Activated T-cell treated with anti-CD3 and anti-CD28 coated beads, Interleukin-2, amount 50 U/mL, for 4 hours (primary cell): ENCODE measurements at regions not wholly inside any gene's neighbourhood (a gene's known extent, or its start where the extent isn't known, plus 50 kb on each side); places are given as distances from the start of the nearest gene placed in this dataset.
A peak's percentile ranks its signal among the peaks of the same experiment; 100 is the strongest.
"Not testable (repeated sequence)": the region's sequence is repeated elsewhere in the genome, so short reads cannot be mapped to it uniquely, and the experiment has no call there.

Experiments
- ATAC-seq, 2 donors: fragments of 200-7000 bp; cut with Tn5 transposase; one replicate each; pipeline ENCODE4 v1.10.0; 2021
- DNase-seq: peaks from one replicate; pipeline ENCODE4 v3.0.0-alpha.2; 2020
- H3K27me3 Mint-ChIP-seq: one replicate; pipeline ENCODE4 v1.8.0; 2021; ENCODE audit warnings: low read depth, mixed read lengths
- H3K36me3 Mint-ChIP-seq: one replicate; pipeline ENCODE4 v1.8.0; 2022; ENCODE audit warnings: mixed read lengths; ENCODE audit not compliant: insufficient read depth
- H3K4me1 Mint-ChIP-seq: one replicate; pipeline ENCODE4 v1.8.0; 2021; ENCODE audit warnings: low read depth, mixed read lengths
- H3K4me3 Mint-ChIP-seq: one replicate; pipeline ENCODE4 v1.8.0; 2021; ENCODE audit warnings: mild to moderate bottlenecking, moderate library complexity, mixed read lengths
- H3K9me3 Mint-ChIP-seq: one replicate; pipeline ENCODE4 v1.8.0; 2021; ENCODE audit warnings: mixed read lengths

DNA sequence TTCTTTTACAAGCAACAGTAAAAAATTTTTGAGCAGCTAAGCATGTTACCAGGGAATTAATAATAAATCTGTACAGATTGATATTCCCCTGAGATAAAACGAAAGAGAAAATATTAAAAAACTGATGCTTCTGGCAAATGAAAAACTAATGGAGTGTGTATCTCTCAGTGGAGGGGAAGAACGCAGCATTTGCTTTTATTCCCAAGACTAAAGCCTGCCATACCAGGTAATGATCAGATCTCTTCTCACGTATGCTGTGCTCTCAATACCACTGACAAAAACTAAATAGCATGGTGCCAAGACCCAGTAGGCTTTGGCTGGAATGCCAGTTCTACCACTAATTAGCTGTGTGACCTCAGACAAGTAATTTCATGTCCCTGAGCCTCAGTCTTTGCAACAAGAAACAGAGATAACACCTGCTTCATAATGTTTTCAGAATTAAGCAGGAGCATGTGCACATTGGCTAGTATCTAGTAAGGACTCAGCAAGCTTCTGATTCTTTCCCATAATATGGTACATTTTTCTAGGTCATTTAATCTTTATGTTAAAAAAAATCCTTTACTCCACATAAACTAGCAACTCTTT lies 179.6 kb downstream of the CENPC start:
- H3K4me1 Mint-ChIP-seq: no peaks in the 10 kb centered on the region
- no peak for ATAC-seq
- no peak overlapping the region for H3K4me3 Mint-ChIP-seq

GRCh38 chr4:67355806-67356205 lies 189.5 kb downstream of the CENPC start:
- no peaks in the 10 kb centered on the region for H3K36me3 Mint-ChIP-seq
- H3K27me3 Mint-ChIP-seq: peaks cover 4% of the 10 kb centered on the region

More for the DNA sequence above, 179.6 kb downstream of the CENPC start:
- DNase-seq: no peak
- Mint-ChIP-seq H3K36me3 (no peaks in the 10 kb centered on the region), H3K27me3 (peaks cover 2% of the 10 kb centered on the region), H3K9me3 (peaks cover 2% of the 10 kb centered on the region)

DNA sequence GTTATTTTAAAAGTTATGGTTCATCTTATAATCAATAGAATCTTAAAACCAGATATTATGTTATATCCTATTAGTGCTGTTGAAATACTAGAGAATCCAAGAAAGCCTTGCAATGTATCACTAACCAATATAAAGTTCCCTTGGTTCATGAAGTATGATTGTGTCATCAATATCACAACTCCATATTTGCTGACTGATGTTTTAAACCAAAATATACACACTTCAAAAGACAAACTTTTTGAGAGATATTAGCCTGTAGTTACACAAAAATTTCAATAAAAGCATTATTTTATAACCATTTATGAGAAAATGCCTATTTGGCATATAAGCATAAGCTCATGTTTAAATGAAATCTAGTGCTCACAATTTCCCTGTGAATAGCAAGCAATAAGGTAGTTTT lies 198.6 kb downstream of the CENPC start:
- Mint-ChIP-seq H3K4me1 (no peaks in the 10 kb centered on the region), H3K27me3 (no peaks in the 10 kb centered on the region), H3K4me3 (no peak overlapping the region), H3K9me3 (no peaks in the 10 kb centered on the region), H3K36me3 (no peaks in the 10 kb centered on the region)
- DNase-seq (no peak), ATAC-seq (no peak)

More at GRCh38 chr4:67355806-67356205, 189.5 kb downstream of the CENPC start:
- Mint-ChIP-seq H3K4me1 (no peaks in the 10 kb centered on the region), H3K4me3 (no peak overlapping the region), H3K9me3 (no peaks in the 10 kb centered on the region)
- DNase-seq: no peak
- no peak for ATAC-seq

DNA sequence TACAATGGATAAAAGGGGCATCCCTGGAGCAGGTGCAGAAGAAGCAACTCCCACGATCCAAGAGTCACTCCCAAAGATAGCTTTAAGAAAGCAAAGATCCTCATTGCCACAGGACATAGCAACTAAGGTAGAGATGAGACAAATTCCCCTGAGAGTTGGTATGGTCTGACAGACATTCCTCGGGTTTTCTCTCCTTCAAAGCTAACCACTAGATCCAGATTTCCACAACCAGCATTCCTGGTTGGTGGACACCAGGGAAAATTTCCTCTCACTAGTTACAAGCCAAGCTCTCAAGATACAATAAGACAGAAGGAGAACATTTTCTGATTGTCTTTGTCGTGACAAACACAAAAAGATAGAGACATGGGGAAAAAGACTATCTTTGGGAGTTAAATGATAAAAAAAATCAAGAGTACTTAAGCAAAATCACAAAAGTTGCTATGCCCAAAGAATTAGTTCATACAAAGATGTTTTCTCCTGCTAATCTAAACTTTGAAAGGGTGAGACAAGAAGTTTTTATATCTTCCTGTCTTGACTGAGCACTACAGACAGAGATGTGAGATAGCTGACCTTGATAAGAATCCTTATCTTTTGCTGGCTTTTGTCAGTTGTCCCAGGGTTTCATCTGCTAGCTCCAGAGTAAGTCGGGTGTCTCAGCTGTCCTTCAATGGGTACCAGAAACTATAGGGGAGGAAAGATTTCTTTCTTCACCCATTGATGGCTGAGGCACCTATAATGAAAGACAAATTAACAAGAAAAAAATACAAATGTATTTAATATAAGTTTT lies 200.5 kb downstream of the CENPC start:
- H3K27me3 Mint-ChIP-seq: no peaks in the 10 kb centered on the region
- no peak for DNase-seq
- H3K9me3 Mint-ChIP-seq: no peaks in the 10 kb centered on the region
- no peaks in the 10 kb centered on the region for H3K36me3 Mint-ChIP-seq
- H3K4me1 Mint-ChIP-seq: no peaks in the 10 kb centered on the region
- no peak for ATAC-seq
- H3K4me3 Mint-ChIP-seq: no peak overlapping the region

GRCh38 chr4:67343199-67343598 lies 202.1 kb downstream of the CENPC start:
- ATAC-seq: no peak
- no peak overlapping the region for H3K4me3 Mint-ChIP-seq

GRCh38 chr4:67342291-67342690 lies 203.0 kb downstream of the CENPC start:
- H3K9me3 Mint-ChIP-seq: no peaks in the 10 kb centered on the region
- ATAC-seq (no peak), DNase-seq (no peak)
- H3K4me3 Mint-ChIP-seq: no peak overlapping the region
- no peaks in the 10 kb centered on the region for H3K36me3 Mint-ChIP-seq
- no peaks in the 10 kb centered on the region for H3K27me3 Mint-ChIP-seq
- H3K4me1 Mint-ChIP-seq: no peaks in the 10 kb centered on the region

More at GRCh38 chr4:67343199-67343598, 202.1 kb downstream of the CENPC start:
- Mint-ChIP-seq H3K9me3 (no peaks in the 10 kb centered on the region), H3K36me3 (no peaks in the 10 kb centered on the region), H3K4me1 (no peaks in the 10 kb centered on the region), H3K27me3 (no peaks in the 10 kb centered on the region)
- no peak for DNase-seq

DNA sequence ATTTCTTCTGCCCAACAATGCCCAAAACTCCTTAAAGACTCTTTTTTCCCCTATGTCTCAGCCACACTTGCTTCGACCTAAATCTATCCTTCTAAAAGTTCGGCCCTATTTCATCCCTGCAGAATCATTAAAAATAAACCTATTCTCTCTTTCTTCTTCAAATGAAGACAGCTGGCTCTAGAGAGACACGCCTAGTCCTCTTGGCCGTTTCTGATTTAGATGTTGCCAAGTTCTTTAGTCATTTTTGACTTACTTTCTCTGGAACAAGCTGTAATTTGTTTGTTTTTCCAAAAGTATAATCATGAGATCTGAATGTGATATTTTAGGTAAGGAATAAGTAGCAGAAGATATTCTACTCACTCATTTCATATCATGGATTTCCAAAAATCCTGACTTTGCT lies 211.6 kb downstream of the CENPC start:
- Mint-ChIP-seq H3K4me3 (no peak overlapping the region), H3K36me3 (no peaks in the 10 kb centered on the region), H3K9me3 (no peaks in the 10 kb centered on the region), H3K4me1 (no peaks in the 10 kb centered on the region), H3K27me3 (peaks cover 9% of the 10 kb centered on the region)
- DNase-seq (no peak), ATAC-seq (no peak)

DNA sequence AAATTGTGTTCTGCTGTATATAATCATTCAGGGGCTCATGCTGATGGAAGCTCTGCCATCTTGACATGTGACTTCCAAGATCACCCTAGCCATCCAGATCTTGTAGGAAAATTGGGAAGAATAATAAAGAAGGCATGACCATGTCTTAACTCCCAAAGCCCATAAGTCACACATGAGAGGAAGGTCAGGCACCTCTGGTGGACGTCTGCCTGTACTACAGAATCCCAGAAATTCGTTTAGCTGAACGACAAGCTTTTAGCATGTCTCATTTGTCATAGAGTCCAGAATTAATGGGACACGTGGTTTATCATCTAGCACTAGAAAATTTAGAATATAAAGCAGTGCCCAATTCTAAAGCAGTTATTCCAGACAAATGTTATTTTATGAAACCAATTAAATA lies 212.7 kb downstream of the CENPC start:
- no peak overlapping the region for H3K4me3 Mint-ChIP-seq
- ATAC-seq (no peak), DNase-seq (no peak)
- no peaks in the 10 kb centered on the region for H3K4me1 Mint-ChIP-seq
- H3K9me3 Mint-ChIP-seq: no peaks in the 10 kb centered on the region
- no peaks in the 10 kb centered on the region for H3K36me3 Mint-ChIP-seq
- peaks cover 14% of the 10 kb centered on the region for H3K27me3 Mint-ChIP-seq

DNA sequence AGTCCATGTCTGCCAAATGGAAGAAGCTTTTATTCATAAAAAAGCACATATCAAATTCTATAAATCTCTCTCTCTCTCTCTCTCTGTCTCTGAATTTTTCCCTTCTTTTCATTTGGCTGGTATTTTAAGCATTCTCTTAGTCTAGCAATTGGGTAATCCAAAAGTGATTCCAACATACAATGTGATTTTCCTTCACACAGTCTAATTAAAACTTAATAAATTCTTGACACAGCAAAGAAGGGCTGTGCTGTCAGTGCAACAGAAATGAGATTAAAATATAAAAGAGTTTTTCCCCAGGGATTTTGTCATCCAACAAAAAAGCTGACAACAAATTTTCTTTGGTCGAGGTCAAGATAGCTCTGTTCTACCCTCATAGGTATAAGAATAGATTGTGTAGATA lies 216.9 kb downstream of the CENPC start:
- Mint-ChIP-seq H3K4me3 (no peak overlapping the region), H3K4me1 (no peaks in the 10 kb centered on the region), H3K9me3 (no peaks in the 10 kb centered on the region), H3K36me3 (no peaks in the 10 kb centered on the region), H3K27me3 (peaks cover 14% of the 10 kb centered on the region)
- ATAC-seq: no peak
- no peak for DNase-seq

- DNase-seq (no peak), ATAC-seq (no peak)
- H3K4me1 Mint-ChIP-seq: no peaks in the 10 kb centered on the region
- H3K36me3 Mint-ChIP-seq: no peaks in the 10 kb centered on the region
- no peak overlapping the region for H3K4me3 Mint-ChIP-seq
- H3K9me3 Mint-ChIP-seq: no peaks in the 10 kb centered on the region
- peaks cover 14% of the 10 kb centered on the region for H3K27me3 Mint-ChIP-seq
Measured at GRCh38 chr4:67328018-67328278, 217.4 kb downstream of the CENPC start.

DNA sequence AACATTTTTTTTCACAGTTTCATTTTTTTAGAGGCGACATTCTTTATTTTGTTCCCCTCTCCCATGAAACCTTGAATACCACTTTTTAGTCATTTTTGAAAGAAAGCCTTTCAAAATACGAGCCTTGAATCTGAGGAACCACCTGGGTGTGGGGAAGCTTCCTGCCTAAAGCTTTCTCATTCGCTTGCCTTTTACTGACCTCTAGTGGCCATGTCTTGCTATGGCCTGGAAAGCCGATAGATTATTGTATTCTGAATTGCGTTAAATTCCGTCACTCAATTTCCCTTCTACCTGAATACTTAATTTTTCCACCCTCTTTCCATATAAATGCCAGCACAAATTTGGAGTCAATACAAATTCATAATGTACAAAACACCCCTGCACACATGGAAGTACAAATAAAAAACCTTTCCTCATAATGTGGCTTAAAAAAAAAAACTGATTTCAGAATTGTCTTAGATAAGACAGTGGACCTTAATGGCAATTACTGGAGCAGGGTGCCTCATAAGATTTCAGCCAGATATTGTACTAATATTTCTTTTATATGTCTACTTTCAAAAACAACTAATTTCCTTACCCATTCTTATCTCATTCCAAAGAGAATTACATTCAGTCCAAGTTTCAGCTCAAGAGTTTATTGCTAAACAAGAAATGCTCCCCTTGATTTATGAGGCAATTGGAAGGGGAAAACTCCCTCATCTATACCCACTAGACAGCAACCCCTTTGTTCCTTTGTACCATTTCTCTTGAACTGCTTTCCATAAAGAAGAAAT lies 217.9 kb downstream of the CENPC start:
- no peaks in the 10 kb centered on the region for H3K4me1 Mint-ChIP-seq
- peak; percentile 16 for DNase-seq
- peaks cover 10% of the 10 kb centered on the region for H3K27me3 Mint-ChIP-seq
- no peaks in the 10 kb centered on the region for H3K9me3 Mint-ChIP-seq
- no peak overlapping the region for H3K4me3 Mint-ChIP-seq
- H3K36me3 Mint-ChIP-seq: no peaks in the 10 kb centered on the region
- ATAC-seq: peak in 1 of 2 donors; percentile 66

DNA sequence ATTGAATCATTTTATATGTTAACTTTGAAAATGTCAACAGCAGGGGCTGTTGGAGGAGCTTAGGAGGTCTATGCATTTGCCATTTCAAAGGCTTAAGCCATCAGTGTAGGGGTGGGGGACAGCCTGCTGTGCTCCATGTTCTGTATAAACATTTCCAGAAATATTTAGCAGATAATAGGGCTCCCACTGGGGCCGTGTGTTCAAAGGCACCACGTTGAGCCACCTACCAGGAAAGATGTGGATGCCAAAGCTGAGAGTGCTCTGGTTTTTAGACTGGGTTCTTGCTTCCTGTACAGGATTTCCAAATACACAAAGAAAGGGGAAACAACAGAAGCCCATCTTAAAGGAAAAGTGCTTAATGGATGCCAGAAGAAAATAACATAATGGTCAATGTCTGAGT lies 219.5 kb downstream of the CENPC start:
- Mint-ChIP-seq H3K4me3 (no peak overlapping the region), H3K9me3 (no peaks in the 10 kb centered on the region), H3K4me1 (no peaks in the 10 kb centered on the region), H3K27me3 (peaks cover 8% of the 10 kb centered on the region), H3K36me3 (no peaks in the 10 kb centered on the region)
- no peak for ATAC-seq
- DNase-seq: no peak

- ATAC-seq (no peak), DNase-seq (no peak)
- no peaks in the 10 kb centered on the region for H3K9me3 Mint-ChIP-seq
- peaks cover 3% of the 10 kb centered on the region for H3K27me3 Mint-ChIP-seq
- H3K36me3 Mint-ChIP-seq: no peaks in the 10 kb centered on the region
- no peaks in the 10 kb centered on the region for H3K4me1 Mint-ChIP-seq
- H3K4me3 Mint-ChIP-seq: no peak overlapping the region
Measured at GRCh38 chr4:67320645-67321044, 224.7 kb downstream of the CENPC start.

DNA sequence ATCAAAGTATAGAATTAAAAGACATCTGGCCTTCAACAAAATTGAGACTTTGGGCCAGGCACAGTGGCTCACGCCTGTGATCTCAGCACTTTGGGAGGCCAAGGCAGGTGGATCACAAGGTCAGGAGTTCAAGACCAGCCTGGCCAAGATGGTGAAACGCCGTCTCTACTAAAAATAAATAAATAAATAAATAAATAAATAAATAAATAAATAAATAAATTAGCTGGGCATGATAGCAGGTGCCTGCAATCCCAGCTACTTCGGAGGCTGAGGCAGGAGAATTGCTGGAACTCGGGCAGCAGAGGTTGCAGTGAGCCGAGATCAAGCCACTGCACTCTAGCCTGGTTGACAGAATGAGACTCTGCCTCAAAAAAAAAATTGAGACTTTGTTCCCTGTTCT lies 225.7 kb downstream of the CENPC start:
- not testable (repeated sequence) for H3K4me3 Mint-ChIP-seq, H3K9me3 Mint-ChIP-seq

More for the DNA sequence above, 225.7 kb downstream of the CENPC start:
- ATAC-seq, H3K4me1 Mint-ChIP-seq, H3K36me3 Mint-ChIP-seq, H3K27me3 Mint-ChIP-seq, DNase-seq: not testable (repeated sequence)
